RWPE1 (cell line): ENCODE measurements at regions not wholly inside any gene's neighbourhood (a gene's known extent, or its start where the extent isn't known, plus 50 kb on each side); places are given as distances from the start of the nearest gene placed in this dataset.
"Not testable (repeated sequence)": the region's sequence is repeated elsewhere in the genome, so short reads cannot be mapped to it uniquely, and the experiment has no call there.

Experiments used
- CTCF ChIA-PET: fragments of 350-600 bp; sonication (Branson Sonifier 250); formaldehyde crosslinking; extraction: SDS; loops from one replicate; lab custom pipeline; 2021; lab: Yijun Ruan, JAX
- POLR2A ChIA-PET: fragments of 400-600 bp; formaldehyde crosslinking; extraction: SDS; loops from one replicate; lab custom pipeline; 2020; ENCODE audit warnings: antibody characterized with exemption; ENCODE audit not compliant: low non-redundant PET; lab: Yijun Ruan, JAX
- DNase-seq: peaks from one replicate; pipeline ENCODE4 v3.0.0; 2012; ENCODE audit warnings: low spot score
- H3K27ac ChIP-seq: fragments of 450-650 bp; 2 replicates; pipeline ENCODE4 v1.5.1; 2017
- TF ChIP-seq, protein P1 (sequence below): fragments of 450-650 bp; conservative IDR thresholded peaks from 2 replicates; pipeline ENCODE4 v1.5.1; 2017; ENCODE audit warnings: low read depth, mild to moderate bottlenecking

DNA sequence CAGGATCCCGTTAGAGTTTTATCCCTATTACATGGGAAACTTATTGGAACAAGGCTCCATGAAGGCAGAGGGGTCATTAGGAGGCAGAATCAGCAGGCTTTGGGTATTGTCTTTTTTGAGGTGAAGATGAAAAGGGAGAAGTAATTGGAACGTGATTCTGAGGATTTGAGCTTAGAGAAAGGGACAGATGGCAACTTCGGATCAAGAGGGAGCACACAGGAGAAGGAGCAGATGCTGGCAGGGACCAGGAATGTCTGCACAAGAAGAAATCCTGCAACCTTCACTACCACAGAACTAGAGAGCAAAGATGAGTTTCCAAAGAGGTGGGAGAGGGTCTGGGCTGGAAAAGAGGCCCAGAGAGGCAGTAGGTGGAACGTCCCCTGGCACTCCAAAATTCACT lies 202.8 kb downstream of the RRAGC start:
- no peak overlapping the region for H3K27ac ChIP-seq
- ChIA-PET POLR2A (no interaction called here), CTCF (interaction anchor here (0.6 kb wide), 1 partner anchor 101 kb away, joined by 5 read pairs; no protein-coding TSS in a partner anchor)
- TF ChIP-seq, protein P1, sequence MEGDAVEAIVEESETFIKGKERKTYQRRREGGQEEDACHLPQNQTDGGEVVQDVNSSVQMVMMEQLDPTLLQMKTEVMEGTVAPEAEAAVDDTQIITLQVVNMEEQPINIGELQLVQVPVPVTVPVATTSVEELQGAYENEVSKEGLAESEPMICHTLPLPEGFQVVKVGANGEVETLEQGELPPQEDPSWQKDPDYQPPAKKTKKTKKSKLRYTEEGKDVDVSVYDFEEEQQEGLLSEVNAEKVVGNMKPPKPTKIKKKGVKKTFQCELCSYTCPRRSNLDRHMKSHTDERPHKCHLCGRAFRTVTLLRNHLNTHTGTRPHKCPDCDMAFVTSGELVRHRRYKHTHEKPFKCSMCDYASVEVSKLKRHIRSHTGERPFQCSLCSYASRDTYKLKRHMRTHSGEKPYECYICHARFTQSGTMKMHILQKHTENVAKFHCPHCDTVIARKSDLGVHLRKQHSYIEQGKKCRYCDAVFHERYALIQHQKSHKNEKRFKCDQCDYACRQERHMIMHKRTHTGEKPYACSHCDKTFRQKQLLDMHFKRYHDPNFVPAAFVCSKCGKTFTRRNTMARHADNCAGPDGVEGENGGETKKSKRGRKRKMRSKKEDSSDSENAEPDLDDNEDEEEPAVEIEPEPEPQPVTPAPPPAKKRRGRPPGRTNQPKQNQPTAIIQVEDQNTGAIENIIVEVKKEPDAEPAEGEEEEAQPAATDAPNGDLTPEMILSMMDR, result no peak
- no peak for DNase-seq

- TF ChIP-seq, protein P1, result no peak
- ChIA-PET POLR2A (no interaction called here), CTCF (interaction anchor here (0.6 kb wide), 1 partner anchor 23 kb away, joined by 3 read pairs; no protein-coding TSS in a partner anchor)
- H3K27ac ChIP-seq, result no peak overlapping the region
- DNase-seq, result no peak
Observed at GRCh38 chr1:38652217-38652616, 207.4 kb downstream of the RRAGC start.

GRCh38 chr1:38651669-38652068 lies 207.9 kb downstream of the RRAGC start:
- CTCF ChIA-PET, result no interaction called here
- DNase-seq, result peak; percentile 29
- POLR2A ChIA-PET, result no interaction called here

DNA sequence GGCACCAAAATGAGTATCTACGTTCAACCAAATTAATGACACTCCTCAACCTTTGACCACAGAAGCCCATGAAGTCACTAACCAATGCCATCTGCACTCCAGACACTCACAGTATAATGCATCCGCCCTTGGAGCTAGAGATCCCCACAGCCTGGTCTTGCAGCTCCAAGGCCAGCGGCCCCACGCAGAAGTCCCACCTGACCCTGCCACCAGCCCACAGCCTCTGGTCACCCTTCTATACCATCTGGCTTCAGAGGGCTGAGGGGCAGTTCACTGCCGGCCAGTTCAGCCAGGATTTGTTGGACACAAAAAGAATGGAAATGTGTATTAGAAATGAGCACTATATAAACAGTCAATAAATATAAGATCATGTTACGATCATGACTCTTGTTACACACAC lies 211.2 kb downstream of the RRAGC start:
- TF ChIP-seq, protein P1, result no peak
- ChIA-PET POLR2A (no interaction called here), CTCF (no interaction called here)
- no peak for DNase-seq
- H3K27ac ChIP-seq, result no peak overlapping the region

More at GRCh38 chr1:38651669-38652068, 207.9 kb downstream of the RRAGC start:
- H3K27ac ChIP-seq, result no peak overlapping the region
- TF ChIP-seq, protein P1, result no peak

DNA sequence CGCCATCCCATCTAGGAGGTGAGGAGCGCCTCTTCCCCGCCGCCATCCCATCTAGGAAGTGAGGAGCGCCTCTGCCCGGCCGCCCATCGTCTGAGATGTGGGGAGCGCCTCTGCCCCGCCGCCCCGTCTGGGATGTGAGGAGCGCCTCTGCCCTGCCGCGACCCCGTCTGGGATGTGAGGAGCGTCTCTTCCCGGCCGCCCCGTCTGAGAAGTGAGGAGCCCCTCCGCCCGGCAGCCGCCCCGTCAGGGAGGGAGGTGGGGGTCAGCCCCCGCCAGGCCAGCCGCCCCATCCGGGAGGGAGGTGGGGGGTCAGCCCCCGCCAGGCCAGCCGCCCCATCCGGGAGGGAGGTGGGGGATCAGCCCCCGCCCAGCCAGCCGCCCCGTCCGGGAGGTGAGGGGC lies 212.2 kb downstream of the RRAGC start:
- POLR2A ChIA-PET, DNase-seq, H3K27ac ChIP-seq, CTCF ChIA-PET: not testable (repeated sequence)

DNA sequence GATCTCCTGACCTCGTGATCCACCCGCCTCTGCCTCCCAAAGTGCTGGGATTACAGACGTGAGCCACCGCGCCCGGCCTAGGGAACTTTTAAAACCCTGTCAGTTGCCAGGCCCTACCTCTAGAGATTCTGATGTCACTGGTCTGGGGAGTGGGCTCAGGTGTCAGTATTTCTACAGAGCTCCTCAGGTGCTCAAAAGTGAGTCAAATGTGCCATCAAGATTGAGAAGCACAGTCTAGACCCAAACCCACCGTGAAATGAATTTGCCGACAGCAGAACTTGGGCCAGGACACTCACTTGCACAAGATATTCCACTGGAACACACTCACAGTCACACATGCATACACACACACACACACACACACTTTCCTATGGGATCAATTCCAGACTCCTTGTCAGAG lies 215.5 kb downstream of the RRAGC start:
- ChIA-PET POLR2A (no interaction called here), CTCF (no interaction called here)
- no peak overlapping the region for H3K27ac ChIP-seq
- DNase-seq, result no peak
- TF ChIP-seq, protein P1, result no peak

DNA sequence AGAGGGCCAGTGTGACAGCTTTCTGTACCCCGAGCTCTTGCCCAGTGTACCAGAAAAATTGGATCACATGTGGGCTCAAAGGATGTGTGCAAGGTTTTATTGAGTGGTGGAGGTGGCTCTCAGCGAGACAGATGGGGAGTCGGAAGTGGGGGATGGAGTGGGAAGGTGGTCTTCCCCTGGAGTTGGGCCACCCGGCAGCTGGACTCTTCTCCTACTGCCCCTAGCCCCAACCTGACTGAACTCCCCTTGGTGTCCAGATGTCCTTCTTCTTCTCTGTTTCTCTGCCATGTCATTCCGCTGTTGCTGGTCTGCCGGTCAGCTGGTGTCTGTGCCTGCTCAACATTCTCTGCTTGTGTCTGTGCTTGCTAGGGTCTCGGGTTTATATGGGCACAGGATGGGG lies 217.9 kb downstream of the RRAGC start:
- POLR2A ChIA-PET, result no interaction called here
- CTCF ChIA-PET, result no interaction called here
- DNase-seq, result no peak
- TF ChIP-seq, protein P1, result no peak
- H3K27ac ChIP-seq, result no peak overlapping the region
